Transverse colon (tissue), 3 donors: ENCODE measurements at regions not wholly inside any gene's neighbourhood (a gene's known extent, or its start where the extent isn't known, plus 50 kb on each side); places are given as distances from the start of the nearest gene placed in this dataset.

ENCODE experiments used
- CTCF ChIP-seq, 5 experiments: fragments of 200-600 bp in 3 of 5; fragments of 450-650 bp in 2 of 5; sonication (generic) in 3 of 5; IDR thresholded peaks; 1 replicate in 2 of 5; 2 replicates in 3 of 5; pipeline ENCODE4 v1.5.1; 2016 to 2017; ENCODE audit warnings: antibody characterized with exemption in 5 of 5, inconsistent platforms in 3 of 5, mild to moderate bottlenecking in 2 of 5, moderate library complexity in 1 of 5
- POLR2A ChIP-seq: fragments of 450-650 bp; IDR thresholded peaks from one replicate; pipeline ENCODE4 v1.6.1; 2016; ENCODE audit warnings: antibody characterized with exemption, mild to moderate bottlenecking, moderate library complexity

GRCh38 chr20:51098284-51098810, 75.4 kb upstream of the KCNG1 start:
- TF ChIP-seq CTCF (IDR thresholded peaks at IDR 0.05): no peak
- no peak for TF ChIP-seq POLR2A
